Astrocyte (in vitro differentiated cells and primary cell): ENCODE measurements at regions not wholly inside any gene's neighbourhood (a gene's known extent, or its start where the extent isn't known, plus 50 kb on each side); places are given as distances from the start of the nearest gene placed in this dataset.

Experiments
- DNase-seq: peaks from one replicate; pipeline ENCODE4 v3.0.0-alpha.2; 2010; ENCODE audit warnings: low read depth
- FAIRE-seq: peaks from 2 replicates; lab custom pipeline; 2011; peaks lifted over from hg19 to GRCh38; lab: Jason Lieb, UNC
- H2AFZ ChIP-seq: 2 replicates; pipeline ENCODE4 v1.6.0; 2012; ENCODE audit warnings: low read depth, low read length, inconsistent platforms
- H3K27ac ChIP-seq: 2 replicates; pipeline ENCODE4 v1.5.1; 2011; ENCODE audit warnings: low read depth, low read length, inconsistent platforms
- H3K27me3 ChIP-seq: 2 replicates; pipeline ENCODE4 v1.6.0; 2011; ENCODE audit warnings: low read length, inconsistent platforms; ENCODE audit not compliant: insufficient read depth
- H3K36me3 ChIP-seq: 2 replicates; pipeline ENCODE4 v1.5.1; 2011; ENCODE audit warnings: low read length, inconsistent platforms; ENCODE audit not compliant: insufficient read depth
- H3K4me1 ChIP-seq: 2 replicates; pipeline ENCODE4 v1.5.1; 2011; ENCODE audit warnings: low read length, inconsistent platforms; ENCODE audit not compliant: insufficient read depth
- H3K4me2 ChIP-seq: 2 replicates; pipeline ENCODE4 v1.6.0; 2012; ENCODE audit warnings: low read length, inconsistent platforms
- H3K4me3 ChIP-seq: 2 replicates; pipeline ENCODE4 v1.5.1; 2011; ENCODE audit warnings: low read depth, mild to moderate bottlenecking, low read length, inconsistent platforms; ENCODE audit not compliant: insufficient read depth
- H3K79me2 ChIP-seq: 2 replicates; pipeline ENCODE4 v1.6.0; 2012; ENCODE audit warnings: mild to moderate bottlenecking, low read length, inconsistent platforms; ENCODE audit not compliant: insufficient read depth
- H3K9ac ChIP-seq: 2 replicates; pipeline ENCODE4 v1.6.0; 2012; ENCODE audit warnings: mild to moderate bottlenecking, low read length, inconsistent platforms
- H3K9me3 ChIP-seq: 2 replicates; pipeline ENCODE4 v1.5.1; 2012; ENCODE audit warnings: low read depth, mild to moderate bottlenecking, low read length, inconsistent platforms; ENCODE audit not compliant: insufficient read depth
- H4K20me1 ChIP-seq: 2 replicates; pipeline ENCODE4 v1.6.0; 2012; ENCODE audit warnings: low read length, inconsistent platforms; ENCODE audit not compliant: insufficient read depth
- H3K27ac Mint-ChIP-seq: one replicate; pipeline ENCODE4 v1.8.0; 2021; ENCODE audit warnings: mild to moderate bottlenecking, mixed read lengths; ENCODE audit not compliant: unreplicated experiment
- H3K27me3 Mint-ChIP-seq: one replicate; pipeline ENCODE4 v1.8.0; 2021; ENCODE audit warnings: low read depth, mixed read lengths; ENCODE audit not compliant: unreplicated experiment
- H3K36me3 Mint-ChIP-seq: one replicate; pipeline ENCODE4 v1.8.0; 2021; ENCODE audit warnings: low read depth, mixed read lengths; ENCODE audit not compliant: unreplicated experiment
- H3K4me1 Mint-ChIP-seq: one replicate; pipeline ENCODE4 v1.8.0; 2021; ENCODE audit warnings: low read depth, mixed read lengths; ENCODE audit not compliant: unreplicated experiment
- H3K4me3 Mint-ChIP-seq: one replicate; pipeline ENCODE4 v1.8.0; 2021; ENCODE audit warnings: mild to moderate bottlenecking, moderate library complexity, mixed read lengths; ENCODE audit not compliant: unreplicated experiment
- H3K9me3 Mint-ChIP-seq: one replicate; pipeline ENCODE4 v1.8.0; 2021; ENCODE audit warnings: mild to moderate bottlenecking, mixed read lengths; ENCODE audit not compliant: unreplicated experiment
- CTCF ChIP-seq: IDR thresholded peaks from 2 replicates; pipeline ENCODE4 v1.5.1; 2011; ENCODE audit warnings: low read depth, mild to moderate bottlenecking, inconsistent platforms, low read length, moderate library complexity; ENCODE audit not compliant: insufficient read depth
- EZH2 ChIP-seq: IDR thresholded peaks from 2 replicates; pipeline ENCODE4 v1.6.1; 2012; ENCODE audit warnings: mild to moderate bottlenecking, low read length, inconsistent platforms; ENCODE audit not compliant: insufficient read depth

GRCh38 chr3:30342318-30343060 is 263.9 kb upstream of the TGFBR2 start:
- Mint-ChIP-seq H3K9me3 (no peaks in the 10 kb centered on the region), H3K27ac (peak overlapping the region; percentile 6), H3K36me3 (no peaks in the 10 kb centered on the region), H3K4me1 (peaks cover 34% of the 10 kb centered on the region), H3K4me3 (no peak overlapping the region), H3K27me3 (no peaks in the 10 kb centered on the region)
- Histone ChIP-seq H2AFZ (no peak overlapping the region), H3K4me1 (peaks cover 40% of the 10 kb centered on the region), H3K4me2 (peak overlapping the region; percentile 58), H4K20me1 (no peaks in the 10 kb centered on the region), H3K36me3 (no peaks in the 10 kb centered on the region), H3K27me3 (no peaks in the 10 kb centered on the region), H3K79me2 (no peaks in the 10 kb centered on the region), H3K9ac (peak overlapping the region; percentile 53), H3K27ac (peak overlapping the region; percentile 84), H3K4me3 (no peak overlapping the region), H3K9me3 (no peaks in the 10 kb centered on the region)
- no peak for TF ChIP-seq CTCF
- no peak for TF ChIP-seq EZH2
- peak; percentile 99 for FAIRE-seq
- peak; percentile 96 for DNase-seq

GRCh38 chr3:30343067-30343831 is 263.2 kb upstream of the TGFBR2 start:
- Mint-ChIP-seq H3K27ac (peak overlapping the region; percentile 5), H3K36me3 (no peaks in the 10 kb centered on the region), H3K4me3 (no peak overlapping the region), H3K27me3 (no peaks in the 10 kb centered on the region), H3K4me1 (peaks cover 42% of the 10 kb centered on the region), H3K9me3 (no peaks in the 10 kb centered on the region)
- TF ChIP-seq EZH2: no peak
- no peak for TF ChIP-seq CTCF
- Histone ChIP-seq H3K79me2 (no peaks in the 10 kb centered on the region), H3K9me3 (no peaks in the 10 kb centered on the region), H3K4me1 (peaks cover 47% of the 10 kb centered on the region), H3K9ac (peak overlapping the region; percentile 53), H3K4me2 (peak overlapping the region; percentile 58), H3K27me3 (no peaks in the 10 kb centered on the region), H4K20me1 (no peaks in the 10 kb centered on the region), H3K4me3 (no peak overlapping the region), H3K27ac (peak overlapping the region; percentile 84), H2AFZ (no peak overlapping the region), H3K36me3 (no peaks in the 10 kb centered on the region)
- DNase-seq (no peak), FAIRE-seq (no peak)
